ENCODE measurements at regions not wholly inside any gene's neighbourhood (a gene's known extent, or its start where the extent isn't known, plus 50 kb on each side); places are given as distances from the start of the nearest gene placed in this dataset.

DNA sequence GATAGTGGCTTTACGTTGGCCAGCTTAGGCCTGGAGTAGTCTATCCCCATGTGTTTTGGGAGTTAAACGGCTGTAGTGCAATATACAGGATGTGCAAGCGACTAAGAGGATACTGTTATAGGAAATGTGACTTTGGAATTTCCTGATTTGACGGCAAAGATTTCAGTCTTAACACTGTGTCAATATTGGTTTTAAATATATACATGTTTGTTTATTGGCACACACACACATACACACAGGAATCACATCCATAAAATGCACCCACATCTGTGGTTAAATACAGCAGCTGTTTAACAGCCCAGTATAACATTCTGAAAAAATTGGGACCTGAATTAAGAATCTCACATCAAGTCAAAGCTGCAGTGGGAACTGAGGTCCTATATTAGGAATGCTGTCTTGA, 347.1 kb downstream of the TXNL1 start:
- Histone ChIP-seq H3K9me3 (replicated peaks; ENCODE audit: insufficient read depth, low read length) (no peaks in the 10 kb centered on the region), H3K4me1 (ENCODE audit: low read length) (peaks cover 6% of the 10 kb centered on the region; the same call in 1 of the 2 replicates)

DNA sequence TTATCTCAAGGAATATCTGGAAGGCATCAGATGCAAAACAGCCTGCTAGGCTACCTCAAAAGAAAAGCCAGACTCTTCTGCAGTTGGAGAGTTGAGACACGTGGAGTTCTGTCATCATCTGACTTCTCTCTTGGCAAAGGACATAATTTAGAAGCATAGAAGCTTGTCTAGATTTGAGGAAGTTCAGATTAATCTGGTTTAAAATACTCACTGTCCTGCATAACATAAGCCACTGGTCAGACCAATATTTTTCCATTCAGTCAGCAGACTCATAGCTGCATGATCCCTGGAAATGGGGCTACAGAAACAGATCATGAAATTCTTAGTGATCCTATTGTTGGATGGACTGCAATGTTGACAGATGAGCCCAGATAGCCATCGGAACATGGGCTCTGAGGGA, 349.0 kb downstream of the TXNL1 start:
- TF ChIP-seq, protein P1, sequence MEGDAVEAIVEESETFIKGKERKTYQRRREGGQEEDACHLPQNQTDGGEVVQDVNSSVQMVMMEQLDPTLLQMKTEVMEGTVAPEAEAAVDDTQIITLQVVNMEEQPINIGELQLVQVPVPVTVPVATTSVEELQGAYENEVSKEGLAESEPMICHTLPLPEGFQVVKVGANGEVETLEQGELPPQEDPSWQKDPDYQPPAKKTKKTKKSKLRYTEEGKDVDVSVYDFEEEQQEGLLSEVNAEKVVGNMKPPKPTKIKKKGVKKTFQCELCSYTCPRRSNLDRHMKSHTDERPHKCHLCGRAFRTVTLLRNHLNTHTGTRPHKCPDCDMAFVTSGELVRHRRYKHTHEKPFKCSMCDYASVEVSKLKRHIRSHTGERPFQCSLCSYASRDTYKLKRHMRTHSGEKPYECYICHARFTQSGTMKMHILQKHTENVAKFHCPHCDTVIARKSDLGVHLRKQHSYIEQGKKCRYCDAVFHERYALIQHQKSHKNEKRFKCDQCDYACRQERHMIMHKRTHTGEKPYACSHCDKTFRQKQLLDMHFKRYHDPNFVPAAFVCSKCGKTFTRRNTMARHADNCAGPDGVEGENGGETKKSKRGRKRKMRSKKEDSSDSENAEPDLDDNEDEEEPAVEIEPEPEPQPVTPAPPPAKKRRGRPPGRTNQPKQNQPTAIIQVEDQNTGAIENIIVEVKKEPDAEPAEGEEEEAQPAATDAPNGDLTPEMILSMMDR (IDR thresholded peaks at IDR 0.05; ENCODE audit: low read length), result no peak
- TF ChIP-seq EZH2 (optimal IDR thresholded peaks at IDR 0.05; ENCODE audit: low read depth, low read length), result no peak
- TF ChIP-seq EZH2phosphoT487 (IDR thresholded peaks at IDR 0.05; ENCODE audit: low read length), result no peak
- Histone ChIP-seq H3K4me1 (ENCODE audit: low read length) (no peaks in the 10 kb centered on the region), H3K36me3 (replicated peaks; ENCODE audit: insufficient read depth, low read length) (no peaks in the 10 kb centered on the region), H3K4me3 (ENCODE audit: low read length) (no peak overlapping the region), H3K79me2 (ENCODE audit: low read length) (no peaks in the 10 kb centered on the region), H3K9me2 (replicated peaks; ENCODE audit: insufficient read depth, low read length) (no peaks in the 10 kb centered on the region), H3K9ac (ENCODE audit: low read length) (no peak overlapping the region), H3K9me3 (replicated peaks; ENCODE audit: insufficient read depth, low read length) (no peaks in the 10 kb centered on the region), H3K27me3 (replicated peaks; ENCODE audit: insufficient read depth, low read length) (no peaks in the 10 kb centered on the region), H4K20me1 (ENCODE audit: insufficient read depth, low read length) (no peaks in the 10 kb centered on the region), H3K27ac (ENCODE audit: low read length) (no peak overlapping the region), H3K4me2 (ENCODE audit: low read depth, low read length) (no peak overlapping the region), H2AFZ (ENCODE audit: low read length) (no peak overlapping the region), H3F3A (ENCODE audit: insufficient read depth, low read length) (no peaks in the 10 kb centered on the region)
- DNase-seq, result no peak

More for the DNA sequence above, 347.1 kb downstream of the TXNL1 start:
- no peaks in the 10 kb centered on the region for H3K27me3 ChIP-seq (replicated peaks; ENCODE audit: insufficient read depth, low read length)
- H3K79me2 ChIP-seq (ENCODE audit: low read length), result no peaks in the 10 kb centered on the region
- no peak overlapping the region for H3K4me2 ChIP-seq (ENCODE audit: low read depth, low read length)
- H2AFZ ChIP-seq (ENCODE audit: low read length), result no peak overlapping the region
- H3K9ac ChIP-seq (ENCODE audit: low read length), result no peak overlapping the region
- no peak for DNase-seq
- H3K4me3 ChIP-seq (ENCODE audit: low read length), result no peak overlapping the region
- no peak overlapping the region for H3K27ac ChIP-seq (ENCODE audit: low read length)
- H3K9me2 ChIP-seq (replicated peaks; ENCODE audit: insufficient read depth, low read length), result no peaks in the 10 kb centered on the region
- TF ChIP-seq EZH2phosphoT487 (IDR thresholded peaks at IDR 0.05; ENCODE audit: low read length) (no peak), EZH2 (optimal IDR thresholded peaks at IDR 0.05; ENCODE audit: low read depth, low read length) (no peak)
- TF ChIP-seq, protein P1 (IDR thresholded peaks at IDR 0.05; ENCODE audit: low read length), result no peak
- H3K36me3 ChIP-seq (replicated peaks; ENCODE audit: insufficient read depth, low read length), result no peaks in the 10 kb centered on the region
- H3F3A ChIP-seq (ENCODE audit: insufficient read depth, low read length), result no peaks in the 10 kb centered on the region
- no peaks in the 10 kb centered on the region for H4K20me1 ChIP-seq (ENCODE audit: insufficient read depth, low read length)

DNA sequence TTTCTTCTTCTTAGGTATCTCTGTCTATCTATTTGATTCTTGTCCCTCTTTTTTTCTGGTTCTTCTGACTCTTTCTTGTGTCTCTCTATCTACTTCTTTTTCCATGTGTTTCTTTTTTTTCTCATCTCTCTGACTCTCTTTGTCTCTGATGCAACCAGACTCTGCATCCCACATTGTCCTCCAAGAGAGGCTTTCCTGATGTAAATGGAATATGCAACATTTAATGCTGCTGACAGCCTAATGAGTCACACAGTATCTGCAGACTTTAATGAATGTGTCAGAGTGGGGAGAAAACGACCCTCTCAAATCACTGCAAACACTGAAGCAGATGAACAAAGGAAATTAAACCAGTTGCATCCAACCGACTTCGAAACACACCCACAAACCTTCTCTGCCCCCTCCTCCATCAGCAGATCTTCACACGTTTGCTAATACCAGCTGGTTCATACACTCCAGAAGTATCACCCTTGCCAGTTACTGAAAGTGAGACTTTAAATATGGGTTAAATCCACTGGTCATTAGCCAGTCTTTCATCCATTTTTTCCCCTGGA, 351.5 kb downstream of the TXNL1 start:
- H2AFZ ChIP-seq (ENCODE audit: low read length), result no peak overlapping the region
- TF ChIP-seq EZH2phosphoT487 (IDR thresholded peaks at IDR 0.05; ENCODE audit: low read length), result no peak
- TF ChIP-seq EZH2 (optimal IDR thresholded peaks at IDR 0.05; ENCODE audit: low read depth, low read length), result no peak
- TF ChIP-seq, protein P1 (IDR thresholded peaks at IDR 0.05; ENCODE audit: low read length), result no peak
- H3K4me2 ChIP-seq (ENCODE audit: low read depth, low read length), result no peak overlapping the region

More for the DNA sequence above, 351.5 kb downstream of the TXNL1 start:
- Histone ChIP-seq H3K4me3 (ENCODE audit: low read length) (no peak overlapping the region), H4K20me1 (ENCODE audit: insufficient read depth, low read length) (no peaks in the 10 kb centered on the region), H3K27me3 (replicated peaks; ENCODE audit: insufficient read depth, low read length) (no peaks in the 10 kb centered on the region), H3K9me3 (replicated peaks; ENCODE audit: insufficient read depth, low read length) (no peaks in the 10 kb centered on the region), H3K9ac (ENCODE audit: low read length) (no peak overlapping the region), H3K36me3 (replicated peaks; ENCODE audit: insufficient read depth, low read length) (no peaks in the 10 kb centered on the region), H3K4me1 (ENCODE audit: low read length) (no peaks in the 10 kb centered on the region), H3K27ac (ENCODE audit: low read length) (no peak overlapping the region), H3F3A (ENCODE audit: insufficient read depth, low read length) (no peaks in the 10 kb centered on the region), H3K9me2 (replicated peaks; ENCODE audit: insufficient read depth, low read length) (no peaks in the 10 kb centered on the region), H3K79me2 (ENCODE audit: low read length) (no peaks in the 10 kb centered on the region)
- DNase-seq, result no peak

Data from MM.1S (cell line).